ENCODE measurements at regions not wholly inside any gene's neighbourhood (a gene's known extent, or its start where the extent isn't known, plus 50 kb on each side); places are given as distances from the start of the nearest gene placed in this dataset.

DNA sequence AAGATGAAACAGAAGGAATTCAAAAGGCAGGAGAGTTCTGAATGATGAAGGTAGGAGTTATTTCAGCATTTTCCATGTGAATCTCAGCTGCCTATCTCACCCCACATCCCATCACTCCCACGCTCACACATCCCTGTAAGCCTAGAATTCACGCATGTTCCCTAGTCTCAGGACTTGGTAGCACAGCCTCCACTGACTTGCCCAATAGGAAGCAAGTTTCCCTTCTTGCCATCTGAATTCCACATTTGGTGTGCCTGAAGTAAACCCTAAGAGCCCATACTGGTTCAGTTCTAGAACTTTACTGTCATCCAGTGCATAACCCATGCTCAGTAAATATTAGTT lies 56.6 kb downstream of the STYXL2 start:
- no peak for DNase-seq
- no peak overlapping the region for H3K4ac ChIP-seq (ENCODE audit: low read depth, low read length)
- H2AK9ac ChIP-seq (replicated peaks; ENCODE audit: low read depth, low read length, poor library complexity) = no peak overlapping the region
- H3K9me3 ChIP-seq (ENCODE audit: control insufficient read depth, insufficient read depth, low read length) = no peaks in the 10 kb centered on the region
- H4K20me1 ChIP-seq (ENCODE audit: insufficient read depth, low read length) = no peaks in the 10 kb centered on the region
- no peak overlapping the region for H2BK120ac ChIP-seq (ENCODE audit: low read depth, low read length)
- no peak overlapping the region for H3K14ac ChIP-seq (replicated peaks; ENCODE audit: low read depth, low read length)
- no peak overlapping the region for H3K4me3 ChIP-seq (ENCODE audit: insufficient read depth, low read depth, low read length)
- no peak overlapping the region for H4K8ac ChIP-seq (ENCODE audit: low read depth in 2 of 2, low read length in 2 of 2)
- no peaks in the 10 kb centered on the region for H3K4me1 ChIP-seq (ENCODE audit: control insufficient read depth, insufficient read depth, low read length)
- H4K5ac ChIP-seq (ENCODE audit: low read depth, low read length) = no peak overlapping the region
- H2BK5ac ChIP-seq (ENCODE audit: low read depth, low read length, poor library complexity, severe bottlenecking) = no peak overlapping the region
- no peaks in the 10 kb centered on the region for H3K27me3 ChIP-seq (ENCODE audit: control insufficient read depth, insufficient read depth, low read length)
- no peak for ATAC-seq (ENCODE audit: low read depth)
- no peaks in the 10 kb centered on the region for H3K79me1 ChIP-seq (ENCODE audit: low read depth in 1 of 2, low read length in 2 of 2)
- dilution Hi-C loops (cut with HindIII; ENCODE audit: low sequenced_read_pairs, unreplicated experiment) = no loop called here
- no peak overlapping the region for H3K4me2 ChIP-seq (ENCODE audit: low read depth, low read length)
- no peak overlapping the region for H2AK5ac ChIP-seq (ENCODE audit: low read depth, low read length)
- WGBS, 2 experiments (ENCODE audit: extremely low coverage in 2 of 2, insufficient read length in 1 of 2) = 73% methylated on average over 2 of the region's 2 CpGs; no CpG with 5 or more reads in 1 of the 2 experiments
- BruUV-seq (replicated peaks) = no TSS peak
- no peak overlapping the region for H3K18ac ChIP-seq (ENCODE audit: low read depth, low read length)
- H2BK15ac ChIP-seq (ENCODE audit: low read depth, low read length) = no peak overlapping the region
- H3K9me1 ChIP-seq (ENCODE audit: insufficient read depth, low read length) = no peaks in the 10 kb centered on the region
- H3K56ac ChIP-seq (ENCODE audit: extremely low read depth, insufficient read depth, low read length) = no peak overlapping the region
- no peak overlapping the region for H3K27ac ChIP-seq (ENCODE audit: insufficient read depth, low read length)
- TF ChIP-seq MAFK (IDR thresholded peaks at IDR 0.05; ENCODE audit: low read depth, low read length) (no peak), BHLHE40 (IDR thresholded peaks at IDR 0.05; ENCODE audit: low read depth, low read length) (no peak), RAD21 (IDR thresholded peaks at IDR 0.05; ENCODE audit: low read length) (no peak)
- intact Hi-C loops (cut with micrococcal nuclease) = no loop called here
- no peak overlapping the region for H2BK20ac ChIP-seq (ENCODE audit: low read depth, low read length)
- no peak overlapping the region for H3K23ac ChIP-seq (ENCODE audit: low read depth, low read length)
- in situ Hi-C loops (cut with MboI; ENCODE audit: low sequenced_read_pairs) = no loop called here
- H2AFZ ChIP-seq (replicated peaks; ENCODE audit: low read length, poor library complexity) = no peak overlapping the region
- H3K36me3 ChIP-seq (ENCODE audit: control insufficient read depth, insufficient read depth, low read length) = no peaks in the 10 kb centered on the region
- POLR2A ChIA-PET (ENCODE audit: unreplicated experiment) = interaction anchor here (0.6 kb wide), 1 partner anchor 24 kb away, joined by 9 read pairs; no protein-coding TSS in a partner anchor
- no peak overlapping the region for H4K91ac ChIP-seq (ENCODE audit: insufficient read depth, low read depth, low read length)
- no peak overlapping the region for H3K9ac ChIP-seq (ENCODE audit: low read depth, low read length)
- CTCF ChIA-PET = no interaction called here
